Adrenal gland (tissue), 9 donors: ENCODE measurements at regions not wholly inside any gene's neighbourhood (a gene's known extent, or its start where the extent isn't known, plus 50 kb on each side); places are given as distances from the start of the nearest gene placed in this dataset.

ENCODE experiments used
- DNase-seq, 7 donors: peaks; one replicate each; pipeline ENCODE4 v3.0.0-alpha.2; 2019 to 2020
- H3K27ac ChIP-seq, 5 donors: fragments of 200-600 bp; sonication (generic) in 4 of 5; 1 replicate in 3 of 5; 2 replicates in 2 of 5; pipeline versions ENCODE4 v1.5.1 to v1.8.0; 2016 to 2020; ENCODE audit warnings: mild to moderate bottlenecking in 1 of 5
- H3K27me3 ChIP-seq: fragments of 200-600 bp; 2 replicates; pipeline ENCODE4 v1.8.0; 2021
- H3K36me3 ChIP-seq, 2 donors: fragments of 200-600 bp; replicated peaks in 1 of 2; 1 replicate in 1 of 2; 2 replicates in 1 of 2; pipeline versions ENCODE4 v1.5.1 to v1.8.0; 2018 to 2022
- H3K4me1 ChIP-seq, 2 donors: fragments of 200-600 bp; replicated peaks in 1 of 2; 1 replicate in 1 of 2; 2 replicates in 1 of 2; pipeline versions ENCODE4 v1.5.1 to v1.8.0; 2018 to 2021
- H3K4me3 ChIP-seq, 4 donors: fragments of 200-600 bp; sonication (generic) in 3 of 4; one replicate each; pipeline ENCODE4 v1.5.1; 2016 to 2018
- H3K9me3 ChIP-seq, 3 donors: fragments of 200-600 bp; sonication (generic) in 1 of 3; replicated peaks in 1 of 3; 1 replicate in 2 of 3; 2 replicates in 1 of 3; pipeline versions ENCODE4 v1.5.1 to v1.8.0; 2016 to 2021
- CTCF ChIP-seq, 6 experiments: fragments of 450-650 bp in 4 of 6; fragments of 200-600 bp in 2 of 6; sonication (generic) in 1 of 6; IDR thresholded peaks; 1 replicate in 5 of 6; 2 replicates in 1 of 6; pipeline versions ENCODE4 v1.5.1 to v1.8.0; 2016 to 2021; ENCODE audit warnings: antibody characterized with exemption in 6 of 6, mild to moderate bottlenecking in 2 of 6, moderate library complexity in 1 of 6
- POLR2A ChIP-seq, 2 donors: fragments of 450-650 bp; IDR thresholded peaks; one replicate each; pipeline ENCODE4 v1.6.1; 2017; ENCODE audit warnings: antibody characterized with exemption in 2 of 2, mild to moderate bottlenecking in 2 of 2, moderate library complexity in 1 of 2
- WGBS, 4 donors: extraction: QIAGEN DNeasy Blood & Tissue Kit in 2 of 4; methylation state at CpG; one replicate each; pipeline versions ENCODE4 v1.1.5 to v1.1.7; 2013 to 2017; 5-methylcytosine and 5-hydroxymethylcytosine counted together
- intact Hi-C, 2 donors: fragments of 100-400 bp; cut with DNase I; formaldehyde crosslinking; loops; one replicate each; pipeline versions ENCODE4 v1.14.1 to v1.15.0; 2022 to 2023
- donor health status: healthy with polysubstance abuse.
- donor health status: Bipolar disorder and iron deficiency.
- donor health status: DM: yes; HTN: yes; CAD: no.
- donor health status: DM: no; HTN: no; CAD: no.
- donor health status: DM: no; HTN: no; CAD: no.

GRCh38 chr10:71021402-71021801, 133.0 kb upstream of the PCBD1 start:
- Histone ChIP-seq H3K4me3 (no peak overlapping the region), H3K27ac (no peak overlapping the region), H3K27me3 (no peaks in the 10 kb centered on the region), H3K4me1 (no peaks in the 10 kb centered on the region), H3K36me3 (no peaks in the 10 kb centered on the region), H3K9me3 (no peaks in the 10 kb centered on the region)
- DNase-seq, result no peak
- WGBS, 4 donors, result 87 to 96% (median 93%) methylated on average over 3 of the region's 3 CpGs
- no peak for TF ChIP-seq CTCF (IDR thresholded peaks at IDR 0.05)
- no peak for TF ChIP-seq POLR2A (IDR thresholded peaks at IDR 0.05)
- intact Hi-C loops, result no loop called here

GRCh38 chr10:71023704-71024283, 135.4 kb upstream of the PCBD1 start:
- WGBS, 4 donors, result 86 to 94% (median 91%) methylated on average over 5 of the region's 5 CpGs
- Histone ChIP-seq H3K27ac (no peak overlapping the region), H3K36me3 (no peaks in the 10 kb centered on the region), H3K4me1 (no peaks in the 10 kb centered on the region), H3K4me3 (no peak overlapping the region), H3K27me3 (no peaks in the 10 kb centered on the region), H3K9me3 (no peaks in the 10 kb centered on the region)
- TF ChIP-seq CTCF (IDR thresholded peaks at IDR 0.05) (no peak), POLR2A (IDR thresholded peaks at IDR 0.05) (no peak)
- intact Hi-C loops, result no loop called here
- DNase-seq, result no peak

- H3K4me3 ChIP-seq, result no peak overlapping the region
Observed at GRCh38 chr10:71024490-71024889, 136.1 kb upstream of the PCBD1 start.

GRCh38 chr10:71025535-71025934, 137.2 kb upstream of the PCBD1 start:
- TF ChIP-seq CTCF (IDR thresholded peaks at IDR 0.05) (no peak), POLR2A (IDR thresholded peaks at IDR 0.05) (no peak)
- DNase-seq, result no peak
- intact Hi-C loops, result no loop called here
- Histone ChIP-seq H3K36me3 (no peaks in the 10 kb centered on the region), H3K9me3 (no peaks in the 10 kb centered on the region), H3K4me3 (no peak overlapping the region), H3K27me3 (no peaks in the 10 kb centered on the region), H3K27ac (no peak overlapping the region), H3K4me1 (no peaks in the 10 kb centered on the region)
- 65 to 80% (median 71%) methylated on average over 4 of the region's 4 CpGs for WGBS, 4 donors

More at GRCh38 chr10:71024490-71024889, 136.1 kb upstream of the PCBD1 start:
- H3K27me3 ChIP-seq, result no peaks in the 10 kb centered on the region
- no peak overlapping the region for H3K27ac ChIP-seq
- no peaks in the 10 kb centered on the region for H3K36me3 ChIP-seq
- no peak for DNase-seq
- TF ChIP-seq CTCF (IDR thresholded peaks at IDR 0.05), result no peak
- no peak for TF ChIP-seq POLR2A (IDR thresholded peaks at IDR 0.05)
- WGBS, 4 donors, result 76 to 82% (median 78%) methylated on average over 4 of the region's 4 CpGs
- no peaks in the 10 kb centered on the region for H3K9me3 ChIP-seq
- intact Hi-C loops, result no loop called here
- H3K4me1 ChIP-seq, result no peaks in the 10 kb centered on the region
